Renal pelvis (tissue), 1 donor: ENCODE measurements at regions not wholly inside any gene's neighbourhood (a gene's known extent, or its start where the extent isn't known, plus 50 kb on each side); places are given as distances from the start of the nearest gene placed in this dataset.
"Not testable (repeated sequence)": the region's sequence is repeated elsewhere in the genome, so short reads cannot be mapped to it uniquely, and the experiment has no call there.

ENCODE experiments used
- DNase-seq: peaks from one replicate; pipeline ENCODE4 v3.0.0-alpha.2; 2013

DNA sequence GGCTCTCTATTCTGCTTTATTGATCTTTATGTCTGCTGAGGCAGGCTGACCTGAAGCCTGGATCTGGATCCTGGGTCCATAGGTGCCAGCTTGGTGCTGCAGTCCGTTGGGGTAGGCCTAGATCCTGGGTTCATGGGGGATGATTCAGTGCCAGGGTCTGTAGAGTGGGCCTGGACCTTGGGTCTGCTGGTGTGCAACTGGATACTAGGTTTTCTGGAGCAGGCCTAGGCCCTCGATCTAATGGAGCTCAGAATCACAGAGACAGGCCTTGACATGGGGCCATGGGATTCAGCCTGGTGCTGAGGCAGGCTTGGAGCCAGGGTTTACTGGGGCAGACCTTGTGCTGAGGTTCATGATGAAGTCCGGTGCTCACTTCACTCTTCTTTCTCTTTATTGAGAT, 358.6 kb downstream of the TEX13C start:
- no peak for DNase-seq

DNA sequence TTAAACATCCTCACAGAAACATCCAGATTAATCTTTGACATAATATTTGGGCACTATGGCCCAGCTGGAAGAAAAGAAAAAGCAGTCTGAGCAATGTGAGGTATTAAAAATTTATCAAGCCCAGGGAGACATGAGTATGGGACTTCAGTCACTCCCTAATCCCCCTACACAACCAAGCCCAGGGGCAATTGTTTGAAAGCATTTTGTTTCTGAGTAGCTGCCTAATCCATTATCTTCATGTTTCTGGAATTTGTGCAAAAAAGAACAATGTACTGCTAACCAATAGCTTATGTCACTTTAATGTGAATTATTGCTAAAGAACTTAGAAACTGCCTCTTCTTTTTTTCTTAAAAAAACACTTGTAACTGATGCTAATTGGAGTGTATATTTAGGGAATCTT, 360.7 kb downstream of the TEX13C start:
- no peak for DNase-seq

DNA sequence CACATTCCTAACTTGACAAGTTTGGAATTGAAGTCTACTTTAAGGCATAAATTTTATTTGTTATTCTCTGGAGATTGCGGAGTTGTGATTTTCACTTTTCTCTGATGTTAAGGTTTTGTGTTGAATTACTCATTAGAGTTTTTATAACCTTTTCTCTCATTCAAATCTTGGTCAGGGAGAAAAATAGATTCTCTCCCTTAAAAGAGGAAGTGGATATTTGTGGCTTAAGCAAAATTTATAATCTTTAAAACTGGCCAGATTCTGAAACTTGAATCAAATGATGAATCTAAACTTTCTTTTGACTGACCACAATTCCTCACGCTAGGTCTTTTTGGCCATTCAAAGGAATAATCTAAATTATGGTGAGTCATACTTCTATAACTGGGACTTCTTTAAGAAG, 361.4 kb downstream of the TEX13C start:
- no peak for DNase-seq

DNA sequence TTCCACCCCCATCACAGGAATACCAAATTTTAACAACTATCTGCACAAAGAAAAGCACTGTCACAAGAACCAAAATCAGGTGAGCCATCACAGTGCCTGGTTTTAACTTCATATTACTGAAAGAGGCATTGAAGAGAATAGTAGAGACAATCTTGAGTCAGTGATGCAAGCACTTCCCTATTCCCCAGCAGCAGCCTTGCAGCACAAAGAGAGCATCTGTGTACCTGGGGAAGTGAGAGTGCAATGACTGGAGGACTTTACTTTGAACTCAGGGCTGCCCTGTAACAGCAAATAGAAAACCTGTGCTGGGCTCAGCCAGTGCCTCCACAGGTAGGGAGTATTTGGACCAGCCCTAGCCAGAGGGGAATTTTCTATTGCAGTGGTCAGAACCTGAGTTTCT, 361.8 kb downstream of the TEX13C start:
- no peak for DNase-seq

DNA sequence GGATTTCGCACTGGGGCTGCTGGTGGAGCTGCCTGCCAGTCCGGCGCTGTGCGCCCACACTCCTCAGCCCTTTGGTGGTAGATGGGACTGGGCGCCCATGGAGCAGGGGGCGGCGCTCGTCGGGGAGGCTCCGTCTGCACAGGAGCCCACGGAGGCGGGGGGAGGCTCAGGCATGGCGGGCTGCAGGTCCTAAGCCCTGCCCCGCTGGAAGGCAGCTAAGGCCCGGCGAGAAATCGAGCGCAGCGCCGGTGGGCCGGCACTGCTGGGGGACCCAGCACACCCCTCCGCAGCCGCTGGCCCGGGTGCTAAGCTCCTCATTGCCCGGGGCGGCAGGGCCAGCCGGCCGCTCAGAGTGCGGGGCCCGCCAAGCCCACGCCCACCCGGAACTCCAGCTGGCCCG, 370.9 kb downstream of the TEX13C start:
- DNase-seq: not testable (repeated sequence)

DNA sequence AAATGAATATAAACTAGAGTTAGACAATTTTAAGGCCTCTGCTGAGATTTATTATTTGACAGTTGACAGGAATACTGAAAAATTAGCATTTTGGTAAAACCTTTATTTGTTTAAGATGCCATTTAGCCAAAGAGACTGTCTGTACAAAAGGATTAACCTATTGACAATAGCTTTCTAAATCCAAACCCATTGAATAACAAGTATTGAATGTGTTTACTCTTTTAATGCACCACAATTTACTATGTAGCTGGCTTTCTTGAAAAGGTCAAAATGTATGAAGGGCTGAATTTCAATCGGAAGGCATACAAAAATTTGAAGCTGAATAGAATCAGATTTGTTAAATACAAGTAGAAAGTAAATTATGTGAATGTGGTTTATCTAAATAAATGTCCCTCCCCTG, 374.5 kb downstream of the TEX13C start:
- no peak for DNase-seq

DNA sequence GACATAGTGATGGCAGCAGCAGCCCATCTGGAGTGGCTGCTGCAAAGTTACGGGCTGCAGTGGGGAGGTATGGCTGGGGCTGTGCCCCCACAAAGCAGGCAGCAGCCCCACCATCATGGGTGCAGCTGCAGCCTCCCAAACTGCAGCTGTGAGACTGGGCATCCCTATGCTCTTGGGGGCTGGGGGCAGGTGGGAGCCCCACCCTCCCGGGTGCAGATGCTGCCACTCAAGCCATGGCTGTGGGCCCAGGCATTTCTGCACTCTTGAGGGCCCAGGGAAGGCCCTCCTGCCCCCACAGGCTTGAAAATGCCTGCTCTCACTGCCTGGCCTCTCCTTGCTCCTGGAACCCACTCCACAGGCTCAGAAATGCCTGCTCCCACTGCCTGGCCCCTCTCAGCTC, 389.4 kb downstream of the TEX13C start:
- no peak for DNase-seq

DNA sequence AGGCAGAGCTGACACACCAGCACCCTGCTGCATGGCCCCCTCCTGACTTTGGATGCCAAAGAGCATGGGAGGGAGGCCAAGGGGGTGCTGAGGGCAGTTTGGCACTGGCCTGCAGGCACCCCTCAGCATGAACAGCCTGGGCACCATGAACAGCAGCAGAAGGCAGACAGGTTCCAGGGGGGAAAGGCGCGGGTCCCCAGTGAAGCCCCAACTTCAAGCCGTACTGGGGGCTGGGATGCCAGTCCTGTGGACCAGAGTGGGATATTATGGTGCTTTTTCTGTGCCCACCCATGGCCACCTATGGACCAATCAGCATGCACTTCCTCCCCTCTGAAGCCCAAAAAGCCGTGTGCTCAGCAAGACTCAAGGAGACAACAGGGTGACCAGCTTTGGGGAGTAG, 389.9 kb downstream of the TEX13C start:
- DNase-seq: no peak

DNA sequence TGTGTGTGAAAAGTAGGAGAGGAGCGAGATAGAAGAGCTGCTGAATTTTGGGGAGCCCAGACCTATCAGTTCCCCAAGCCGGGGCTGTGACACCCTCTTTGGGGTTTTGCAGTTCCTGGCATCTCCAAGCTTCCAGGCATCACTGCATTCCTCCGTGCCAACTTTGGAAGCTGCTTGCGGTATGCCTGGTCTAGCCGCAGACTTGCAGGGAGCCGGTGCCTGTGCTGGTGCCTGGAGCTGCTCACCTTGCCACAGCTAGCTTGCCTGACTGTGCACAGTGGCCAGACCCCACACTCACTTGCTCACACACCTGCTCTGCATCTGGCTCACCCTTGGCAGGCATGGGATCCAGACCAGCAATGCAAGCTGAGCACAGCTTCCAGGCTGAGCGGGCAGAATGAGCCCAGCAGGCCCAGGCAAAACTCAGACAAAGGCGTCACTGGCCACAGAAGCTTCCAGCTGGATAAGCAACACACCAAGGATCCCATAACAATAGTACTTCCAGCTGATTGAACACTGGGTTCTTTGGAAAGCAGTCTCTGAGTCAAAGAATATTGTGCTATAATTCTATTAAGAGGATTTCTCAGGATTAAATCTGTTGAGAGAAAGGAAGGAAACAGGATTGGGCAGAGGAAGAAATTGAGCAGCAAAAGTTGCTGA, 390.9 kb downstream of the TEX13C start:
- DNase-seq: no peak

DNA sequence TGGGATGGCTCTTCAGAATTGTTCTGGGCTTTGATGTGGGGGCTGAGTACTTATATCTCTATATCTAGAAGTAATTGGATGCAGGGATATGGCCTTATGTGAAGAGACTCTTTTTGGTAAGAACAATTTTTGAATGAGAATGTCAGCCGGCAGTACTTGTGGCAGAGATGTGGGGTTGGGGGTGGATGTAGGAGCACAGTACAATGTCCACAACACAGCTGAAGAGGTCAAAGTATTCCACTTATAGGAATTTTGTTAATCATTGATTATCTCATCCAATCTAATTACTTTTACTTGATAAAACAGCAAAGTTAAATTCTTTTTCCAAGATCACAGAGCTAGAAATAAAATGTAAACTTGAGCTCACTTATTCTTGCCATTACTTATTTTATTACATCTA, 391.4 kb downstream of the TEX13C start:
- DNase-seq: no peak

DNA sequence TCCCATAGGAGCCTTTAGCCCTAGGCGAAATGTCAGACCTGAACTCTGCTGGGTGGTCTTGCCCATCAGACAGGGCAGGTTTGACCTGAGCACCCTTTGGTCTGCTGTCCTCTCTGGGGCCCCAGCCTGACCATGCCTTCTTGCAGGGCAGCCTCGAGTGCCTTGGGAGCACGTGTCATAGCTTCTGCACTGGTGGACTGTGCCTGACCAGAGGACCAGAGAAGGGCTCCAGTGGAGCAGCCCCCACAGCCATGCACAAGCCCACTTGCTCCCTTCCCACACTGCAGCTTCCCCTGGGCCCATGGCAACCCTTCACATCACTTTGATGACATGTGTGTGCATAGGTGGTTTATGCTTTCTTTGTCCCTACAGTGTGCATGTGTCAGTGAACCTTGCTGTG, 394.0 kb downstream of the TEX13C start:
- DNase-seq: no peak

DNA sequence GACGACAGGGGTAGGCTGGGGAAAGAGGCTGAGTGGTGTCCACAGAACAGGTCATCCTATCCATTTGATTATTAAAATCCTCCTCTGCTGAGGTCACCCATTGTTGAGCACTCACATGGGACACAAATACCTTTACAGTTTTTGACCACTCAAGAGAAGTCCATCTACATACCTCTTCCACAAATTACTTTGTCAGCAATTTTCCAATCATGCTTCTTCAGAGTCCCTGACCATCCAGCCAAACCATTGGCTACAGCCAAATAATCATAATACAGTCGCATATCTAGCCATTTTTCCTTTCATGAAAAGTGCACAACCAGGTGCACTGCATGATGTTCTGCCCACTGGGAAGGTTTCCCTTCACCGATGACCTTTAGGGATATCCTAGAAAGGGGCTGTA, 407.4 kb downstream of the TEX13C start:
- no peak for DNase-seq

DNA sequence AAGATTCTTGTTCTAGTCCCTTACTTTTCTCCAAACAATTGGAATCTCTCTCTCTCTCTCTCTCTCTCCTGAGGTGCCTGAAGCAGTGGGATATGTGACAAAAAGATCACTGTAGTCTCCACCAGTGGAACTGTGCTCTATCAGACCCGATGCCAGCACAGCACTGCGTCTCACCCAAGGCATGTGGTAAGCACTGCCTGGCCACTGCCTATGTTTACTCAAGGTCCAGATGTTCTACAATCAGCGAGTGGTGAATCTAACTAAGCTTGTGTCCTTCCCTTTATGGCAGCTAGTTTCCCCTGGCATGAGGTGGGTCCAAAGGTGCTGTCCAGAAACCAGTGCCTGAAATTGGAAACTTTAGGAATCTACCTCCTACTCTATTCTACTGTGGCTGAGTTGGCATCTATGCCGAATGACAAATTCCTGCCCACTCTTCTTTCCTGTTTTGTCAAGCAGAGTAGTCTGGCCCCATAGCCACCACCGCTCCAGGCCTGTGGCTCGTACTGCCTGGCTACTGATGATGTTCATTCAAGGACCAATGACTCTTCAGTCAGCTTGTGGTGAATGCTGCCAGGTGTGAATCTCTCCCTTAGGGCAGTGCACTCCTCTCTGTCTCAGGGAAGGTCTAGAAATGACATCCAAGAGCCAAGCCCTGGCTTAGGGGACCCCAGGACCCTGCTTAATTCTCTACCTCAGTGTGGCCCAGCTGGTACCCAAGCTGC, 416.5 kb downstream of the TEX13C start:
- DNase-seq: no peak

DNA sequence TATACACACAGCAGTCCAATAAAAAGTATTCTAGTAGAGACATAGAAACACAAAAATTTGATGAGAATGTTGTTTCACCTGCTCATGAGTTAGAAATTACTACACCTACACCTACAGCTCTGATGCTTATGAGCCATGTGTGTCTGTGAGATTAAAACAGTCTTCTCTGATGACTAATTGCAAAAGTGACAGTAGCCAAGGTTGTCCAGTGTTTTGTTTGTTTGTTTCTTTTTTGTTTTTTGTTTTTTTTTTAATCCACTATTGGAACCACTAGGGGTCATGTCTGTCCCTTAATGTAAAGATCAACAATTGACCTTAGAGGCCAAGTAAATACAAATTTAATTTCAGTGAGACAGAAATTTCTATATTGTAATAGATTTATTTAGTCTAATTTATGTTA, 423.1 kb downstream of the TEX13C start:
- no peak for DNase-seq

DNA sequence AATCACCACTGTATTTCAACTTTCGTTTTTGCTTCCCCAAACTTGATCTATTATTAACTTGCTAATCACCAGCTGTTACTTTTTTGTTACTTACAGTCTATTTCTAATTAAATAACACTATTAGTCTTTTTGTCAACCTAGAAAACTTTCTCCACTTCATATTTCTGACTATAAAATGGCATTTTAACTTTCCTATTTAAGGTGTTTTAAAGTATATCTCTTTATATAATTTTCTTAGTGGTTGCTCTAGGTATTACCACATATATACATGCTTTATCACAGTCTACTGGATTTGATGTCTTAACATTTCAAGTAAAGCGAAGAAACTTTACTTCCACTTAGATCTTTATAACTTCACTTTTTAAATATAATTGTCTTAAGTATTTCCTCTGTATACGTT, 421.2 kb downstream of the DCAF12L2 start:
- no peak for DNase-seq

DNA sequence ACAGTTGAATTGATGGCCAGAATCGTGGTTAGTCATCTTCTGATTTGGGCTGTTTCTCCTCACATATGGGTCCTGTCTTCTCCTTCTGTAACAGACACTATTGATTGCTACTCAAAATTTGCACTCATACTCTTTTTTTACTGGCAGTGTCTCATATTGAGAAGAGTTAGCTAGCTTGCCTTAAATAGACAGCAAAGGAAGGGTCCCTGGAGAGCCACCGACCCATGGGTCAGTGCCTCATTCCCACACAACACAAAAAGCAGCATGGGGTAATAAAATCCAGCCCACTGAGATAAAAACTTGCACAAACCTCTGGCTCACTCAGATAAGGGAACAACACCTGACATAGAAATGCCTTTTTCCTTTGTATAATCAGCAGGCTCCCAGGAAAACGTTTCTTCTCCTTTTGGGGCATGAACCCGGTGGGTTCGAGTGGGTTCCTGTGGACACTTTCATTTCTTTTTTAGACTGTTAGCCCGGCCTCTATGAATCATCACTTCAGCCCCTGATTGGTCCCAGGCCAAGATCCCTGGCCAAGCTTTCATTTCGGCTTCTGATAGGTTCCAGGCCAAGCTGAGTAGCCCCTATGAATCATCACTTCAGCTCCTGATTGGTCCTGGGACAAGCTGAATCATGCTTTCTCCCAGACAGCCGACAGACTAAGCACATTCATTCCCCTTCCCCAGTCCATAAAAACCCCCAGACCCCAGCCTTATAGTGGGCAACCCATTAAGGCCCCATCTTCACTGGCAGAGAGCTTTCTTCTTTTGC, 408.1 kb downstream of the DCAF12L2 start:
- no peak for DNase-seq

DNA sequence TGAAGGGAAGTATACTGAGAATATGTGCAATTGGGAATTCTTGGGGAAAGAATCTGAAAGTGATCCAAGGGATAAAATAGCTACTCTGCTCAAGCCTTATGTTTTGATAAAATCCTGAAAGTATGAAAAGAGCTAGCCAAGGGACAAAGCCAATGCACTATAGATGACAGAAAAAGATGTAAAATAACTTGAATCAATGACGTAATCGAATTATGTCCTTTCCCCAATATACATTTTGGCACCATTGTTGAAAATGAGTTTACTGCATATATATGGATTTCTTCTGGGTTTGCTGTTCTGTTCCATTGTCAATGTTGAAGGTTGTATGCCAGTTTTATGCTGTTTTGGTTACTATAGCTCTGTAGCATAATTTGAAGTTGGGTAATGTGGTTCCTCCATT, 407.3 kb downstream of the DCAF12L2 start:
- no peak for DNase-seq

DNA sequence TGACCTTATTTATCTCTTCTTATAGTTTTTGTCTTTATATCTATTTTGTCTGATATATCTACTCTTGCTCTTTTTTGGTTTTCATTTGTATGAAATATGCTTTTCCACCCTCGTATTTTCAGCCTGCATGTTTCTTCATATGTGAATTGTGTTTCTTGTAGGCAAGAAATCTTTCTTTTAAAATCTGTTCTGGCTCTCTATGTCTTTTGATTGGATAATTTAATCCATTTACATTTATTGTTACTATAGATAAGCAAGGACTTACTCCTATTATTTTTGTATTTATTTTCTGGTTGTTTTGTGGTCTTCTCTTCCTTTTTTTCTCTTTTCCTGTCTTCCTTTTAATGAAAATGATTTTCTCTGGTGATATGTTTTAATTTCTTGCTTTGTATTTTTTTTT, 403.1 kb downstream of the DCAF12L2 start:
- no peak for DNase-seq

DNA sequence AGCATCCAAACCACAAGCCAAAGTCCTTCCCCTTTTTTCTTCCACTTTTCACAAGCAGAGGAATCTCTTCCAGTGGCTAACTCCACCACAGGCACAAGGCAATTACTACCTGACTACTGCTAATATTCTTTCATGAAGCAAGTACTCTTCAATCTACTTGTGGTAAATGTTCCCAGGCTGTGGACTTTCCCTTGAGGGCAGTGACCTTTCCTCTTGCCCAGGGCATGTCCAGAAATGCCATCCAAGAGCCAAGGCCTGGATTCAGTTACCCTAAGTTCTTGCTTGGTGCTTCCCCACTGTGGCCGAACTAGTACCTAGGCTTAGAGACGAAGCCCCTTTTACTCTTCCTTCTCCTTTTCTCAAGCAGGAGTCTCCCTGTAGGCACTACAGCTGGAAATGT, 400.7 kb downstream of the DCAF12L2 start:
- no peak for DNase-seq

DNA sequence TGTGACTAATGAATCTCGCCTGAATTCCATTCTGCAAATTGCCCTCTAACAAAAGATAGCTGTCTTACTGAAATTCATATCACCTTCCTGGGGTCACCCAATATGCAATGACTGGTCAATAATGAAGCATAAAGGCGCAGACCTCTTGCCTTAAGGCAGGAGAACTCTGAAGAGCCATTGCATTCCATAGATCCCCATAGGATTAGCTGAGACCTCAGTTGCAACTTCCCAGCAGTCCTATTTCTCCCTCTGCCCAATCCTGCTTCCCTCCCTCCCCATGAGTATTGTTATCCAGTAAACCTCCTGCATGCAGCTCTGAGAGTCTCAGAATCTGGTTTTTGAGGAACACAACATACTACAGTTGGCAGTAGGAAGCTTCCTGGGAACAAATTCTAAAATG, 396.5 kb downstream of the DCAF12L2 start:
- no peak for DNase-seq

DNA sequence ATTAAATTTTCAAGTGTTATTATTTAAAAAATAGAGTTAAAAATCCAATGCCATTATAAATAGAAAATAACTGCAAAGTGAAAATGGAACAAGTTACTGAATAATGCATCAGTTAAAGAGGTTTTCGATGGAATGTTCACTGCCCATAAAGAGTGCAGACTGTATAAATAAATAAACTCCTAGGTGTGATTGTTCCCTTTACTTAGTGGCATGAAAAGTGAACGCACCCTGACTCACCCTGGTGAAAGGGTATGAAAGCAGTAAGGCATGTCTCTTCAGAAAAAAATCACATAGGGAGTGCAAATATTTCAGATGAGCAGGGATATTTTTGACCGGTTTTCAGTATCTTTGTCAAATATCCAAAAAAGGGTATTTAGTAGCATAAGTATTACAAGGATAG, 387.8 kb downstream of the DCAF12L2 start:
- DNase-seq: no peak

DNA sequence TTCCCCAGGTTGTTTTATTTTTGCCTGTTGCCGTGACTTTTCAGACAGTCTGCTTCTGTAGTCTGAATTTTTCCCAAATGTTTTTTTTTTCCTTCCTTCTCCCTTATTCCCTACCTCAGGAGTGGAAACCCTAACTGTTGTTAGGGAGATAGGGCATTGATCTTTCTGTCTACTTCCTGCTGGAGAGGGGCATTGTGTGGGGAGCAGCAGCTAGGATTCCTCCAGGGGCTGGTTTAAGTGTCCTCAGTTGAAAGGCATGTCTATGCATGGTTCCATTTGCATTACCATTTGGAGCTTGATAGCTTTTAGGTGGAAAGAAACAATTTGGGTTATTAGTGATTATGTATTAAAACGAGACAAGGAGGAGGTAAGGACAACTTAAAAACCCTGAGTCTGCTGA, 383.9 kb downstream of the DCAF12L2 start:
- DNase-seq: no peak

DNA sequence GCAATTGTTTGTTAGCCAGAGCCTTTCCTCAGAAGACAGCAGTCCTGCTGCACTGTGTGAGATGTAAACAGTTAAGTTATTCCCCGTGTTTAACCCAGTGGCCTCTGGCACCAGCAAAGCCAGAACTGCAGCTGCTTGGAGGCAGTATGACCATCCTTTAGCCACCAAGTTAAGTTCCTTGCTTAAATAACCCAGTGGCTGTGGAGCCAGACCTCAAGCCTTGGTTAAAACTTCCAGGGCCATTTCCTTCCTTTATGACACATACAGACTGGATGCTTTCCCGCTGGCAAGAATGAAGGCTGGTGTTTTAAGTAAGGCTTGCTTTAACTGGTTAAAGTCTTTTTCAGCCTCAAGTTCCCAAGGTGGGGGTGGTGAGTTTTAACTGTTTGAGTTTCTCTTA, 379.8 kb downstream of the DCAF12L2 start:
- no peak for DNase-seq
